ENCODE measurements at regions not wholly inside any gene's neighbourhood (a gene's known extent, or its start where the extent isn't known, plus 50 kb on each side); places are given as distances from the start of the nearest gene placed in this dataset.

GRCh38 chr6:133583907-133584427 is 304.9 kb upstream of the TCF21 start:
- no peak for DNase-seq

GRCh38 chr6:133584823-133585222 is 304.1 kb upstream of the TCF21 start:
- no peak for DNase-seq

- no peak for DNase-seq
Measured at GRCh38 chr6:133585978-133586377, 302.9 kb upstream of the TCF21 start.

GRCh38 chr6:133587546-133588160 is 301.3 kb upstream of the TCF21 start:
- no peak for DNase-seq

- no peak for DNase-seq
Measured at GRCh38 chr6:133590196-133590595, 298.7 kb upstream of the TCF21 start.

- no peak for DNase-seq
Measured at GRCh38 chr6:133590814-133591213, 298.1 kb upstream of the TCF21 start.

GRCh38 chr6:133591275-133591674 is 297.6 kb upstream of the TCF21 start:
- DNase-seq, result no peak

GRCh38 chr6:133594652-133595110 is 294.2 kb upstream of the TCF21 start:
- no peak for DNase-seq

- DNase-seq, result no peak
Measured at GRCh38 chr6:133595111-133595761, 293.7 kb upstream of the TCF21 start.

- no peak for DNase-seq
Measured at GRCh38 chr6:133606852-133607251, 282.1 kb upstream of the TCF21 start.

- DNase-seq, result no peak
Measured at GRCh38 chr6:133608620-133609019, 280.3 kb upstream of the TCF21 start.

GRCh38 chr6:133609415-133610226 is 279.3 kb upstream of the TCF21 start:
- DNase-seq, result no peak

- DNase-seq, result no peak
Measured at GRCh38 chr6:133610227-133610840, 278.6 kb upstream of the TCF21 start.

GRCh38 chr6:133610971-133611370 is 277.9 kb upstream of the TCF21 start:
- DNase-seq, result no peak

GRCh38 chr6:133612459-133612858 is 276.5 kb upstream of the TCF21 start:
- DNase-seq, result no peak

- no peak for DNase-seq
Measured at GRCh38 chr6:133613211-133613610, 275.7 kb upstream of the TCF21 start.

- no peak for DNase-seq
Measured at GRCh38 chr6:133621751-133622150, 267.2 kb upstream of the TCF21 start.

- no peak for DNase-seq
Measured at GRCh38 chr6:133623065-133623464, 265.8 kb upstream of the TCF21 start.

- DNase-seq, result no peak
Measured at GRCh38 chr6:133623621-133624020, 265.3 kb upstream of the TCF21 start.

GRCh38 chr6:133626096-133626666 is 262.7 kb upstream of the TCF21 start:
- DNase-seq, result no peak

GRCh38 chr6:133629970-133630369 is 258.9 kb upstream of the TCF21 start:
- DNase-seq, result no peak

GRCh38 chr6:133630651-133631050 is 258.3 kb upstream of the TCF21 start:
- no peak for DNase-seq

GRCh38 chr6:133631421-133631820 is 257.5 kb upstream of the TCF21 start:
- DNase-seq, result no peak
